ENCODE measurements at regions not wholly inside any gene's neighbourhood (a gene's known extent, or its start where the extent isn't known, plus 50 kb on each side); places are given as distances from the start of the nearest gene placed in this dataset.

DNA sequence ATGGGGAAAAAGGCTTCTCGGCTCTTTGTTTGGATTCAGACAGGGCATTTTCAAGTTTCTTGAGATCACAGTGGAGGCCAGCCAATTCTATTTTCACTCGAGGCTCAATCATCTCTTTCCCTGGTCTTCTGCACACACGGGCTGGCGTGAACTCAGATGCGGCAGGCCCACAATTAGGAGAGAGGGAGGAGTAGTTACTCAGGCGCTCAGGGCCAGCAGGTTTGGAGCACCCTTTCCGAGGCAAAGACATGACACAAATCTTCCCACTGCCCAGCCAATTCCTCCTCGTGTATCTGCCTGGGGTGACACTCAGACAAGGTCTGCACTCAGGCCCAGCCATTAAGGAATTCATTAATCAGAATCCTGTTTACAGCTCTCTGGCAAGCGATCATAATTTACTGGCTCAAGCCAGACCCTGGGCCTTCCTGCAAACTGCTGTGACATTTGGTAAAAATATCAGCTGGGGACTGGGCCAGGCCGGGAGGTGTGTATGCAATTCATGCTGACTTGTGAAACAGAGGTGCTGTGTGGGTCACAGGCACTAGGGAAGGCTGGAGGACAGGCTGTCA lies 68.1 kb upstream of the TLE3 start:
- Histone ChIP-seq H3K4me3 (no peak overlapping the region), H3K36me3 (no peaks in the 10 kb centered on the region), H3K4me1 (peaks cover 12% of the 10 kb centered on the region), H3K9me3 (no peaks in the 10 kb centered on the region), H3K27me3 (no peaks in the 10 kb centered on the region), H3K27ac (no peak overlapping the region)
- no peak for DNase-seq (ENCODE audit: extremely low spot score in 2 of 2)
- TF ChIP-seq POLR2AphosphoS5 (IDR thresholded peaks at IDR 0.05; ENCODE audit: insufficient read depth in 1 of 2, low read depth in 1 of 2) (no peak), POLR2A (IDR thresholded peaks at IDR 0.05) (no peak)
- TF ChIP-seq, protein P1, sequence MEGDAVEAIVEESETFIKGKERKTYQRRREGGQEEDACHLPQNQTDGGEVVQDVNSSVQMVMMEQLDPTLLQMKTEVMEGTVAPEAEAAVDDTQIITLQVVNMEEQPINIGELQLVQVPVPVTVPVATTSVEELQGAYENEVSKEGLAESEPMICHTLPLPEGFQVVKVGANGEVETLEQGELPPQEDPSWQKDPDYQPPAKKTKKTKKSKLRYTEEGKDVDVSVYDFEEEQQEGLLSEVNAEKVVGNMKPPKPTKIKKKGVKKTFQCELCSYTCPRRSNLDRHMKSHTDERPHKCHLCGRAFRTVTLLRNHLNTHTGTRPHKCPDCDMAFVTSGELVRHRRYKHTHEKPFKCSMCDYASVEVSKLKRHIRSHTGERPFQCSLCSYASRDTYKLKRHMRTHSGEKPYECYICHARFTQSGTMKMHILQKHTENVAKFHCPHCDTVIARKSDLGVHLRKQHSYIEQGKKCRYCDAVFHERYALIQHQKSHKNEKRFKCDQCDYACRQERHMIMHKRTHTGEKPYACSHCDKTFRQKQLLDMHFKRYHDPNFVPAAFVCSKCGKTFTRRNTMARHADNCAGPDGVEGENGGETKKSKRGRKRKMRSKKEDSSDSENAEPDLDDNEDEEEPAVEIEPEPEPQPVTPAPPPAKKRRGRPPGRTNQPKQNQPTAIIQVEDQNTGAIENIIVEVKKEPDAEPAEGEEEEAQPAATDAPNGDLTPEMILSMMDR (IDR thresholded peaks at IDR 0.05), result no peak
- intact Hi-C loops (cut with DNase I), result no loop called here

DNA sequence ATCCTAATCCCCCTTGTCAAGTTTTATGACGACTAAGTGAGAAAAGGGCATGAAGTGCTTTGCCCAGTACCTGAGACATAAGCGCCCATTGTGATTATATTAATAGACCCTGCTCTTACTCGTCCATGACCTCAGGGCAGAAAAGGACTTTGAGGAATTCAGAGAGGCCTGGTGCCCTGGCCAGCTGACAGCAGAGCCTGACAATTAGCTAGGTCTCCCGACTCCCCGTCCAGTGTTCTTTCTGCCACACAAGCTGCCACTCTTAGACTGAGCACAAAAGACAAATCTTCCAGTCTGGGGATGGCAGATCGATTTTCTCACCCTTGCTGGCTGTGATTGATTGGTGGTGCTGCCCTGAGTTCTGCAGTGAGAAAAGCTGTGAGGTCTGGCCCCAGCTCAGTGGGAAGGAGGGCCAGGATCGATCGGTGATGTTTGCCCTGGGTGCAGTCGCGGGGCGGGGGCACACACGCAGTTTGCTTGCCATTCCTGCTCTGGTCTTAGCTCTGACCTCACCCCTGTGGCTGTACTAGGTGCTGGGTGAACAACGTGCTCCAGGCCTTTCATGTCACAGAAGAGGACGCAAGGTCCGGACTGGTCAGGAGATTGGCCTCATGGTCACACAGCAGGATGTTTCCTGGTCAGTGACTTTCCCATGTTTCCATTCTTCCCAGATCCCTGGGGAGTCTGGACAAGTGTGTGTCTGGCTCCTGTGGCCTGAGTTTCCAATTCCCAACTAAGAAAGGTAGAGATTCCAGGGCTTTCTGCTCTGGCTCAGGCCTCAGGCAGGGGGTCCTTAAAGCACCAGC lies 67.4 kb upstream of the TLE3 start:
- Histone ChIP-seq H3K4me3 (no peak overlapping the region), H3K27ac (no peak overlapping the region), H3K27me3 (no peaks in the 10 kb centered on the region), H3K9me3 (no peaks in the 10 kb centered on the region), H3K4me1 (peaks cover 12% of the 10 kb centered on the region), H3K36me3 (no peaks in the 10 kb centered on the region)
- intact Hi-C loops (cut with DNase I), result no loop called here
- no peak for DNase-seq (ENCODE audit: extremely low spot score in 2 of 2)
- TF ChIP-seq POLR2AphosphoS5 (IDR thresholded peaks at IDR 0.05; ENCODE audit: insufficient read depth in 1 of 2, low read depth in 1 of 2) (no peak), POLR2A (IDR thresholded peaks at IDR 0.05) (no peak)
- TF ChIP-seq, protein P1 (IDR thresholded peaks at IDR 0.05), result no peak

DNA sequence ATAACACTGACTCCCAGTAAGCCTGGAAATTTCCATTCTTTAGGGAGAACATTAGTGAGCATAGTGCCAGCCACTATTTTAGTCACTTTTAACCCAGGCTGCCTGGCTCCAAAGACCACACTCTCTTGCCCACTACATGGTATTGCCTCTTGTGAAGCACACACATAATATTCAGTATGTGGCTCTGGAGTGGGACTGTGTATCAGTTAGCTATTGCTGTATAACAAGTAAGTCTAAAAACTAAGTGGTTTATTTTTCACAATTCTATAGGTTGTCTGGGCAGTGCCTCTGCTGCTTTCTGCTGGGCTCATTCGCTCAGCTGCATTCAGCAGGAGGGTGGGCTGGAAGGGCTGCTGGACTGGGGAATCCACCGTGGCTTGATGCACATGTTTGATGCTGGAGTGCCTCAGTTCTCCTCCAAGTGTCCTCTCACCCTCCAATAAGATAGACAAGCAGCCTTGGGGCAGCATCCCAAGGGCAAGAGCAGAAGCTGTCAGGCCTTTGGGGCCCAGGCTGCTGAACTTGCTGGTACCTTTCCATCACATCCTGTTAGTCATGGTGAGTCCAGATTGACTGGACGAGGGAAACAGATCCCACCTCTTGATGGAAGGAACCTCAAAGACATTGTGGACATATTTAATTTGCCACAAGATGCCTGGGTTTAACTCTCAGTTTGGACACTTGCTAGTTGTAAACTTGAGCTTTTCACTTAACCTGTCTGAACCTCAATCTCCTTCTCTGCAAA lies 66.6 kb upstream of the TLE3 start:
- no peak for DNase-seq (ENCODE audit: extremely low spot score in 2 of 2)
- H3K4me3 ChIP-seq, result no peak overlapping the region
- H3K36me3 ChIP-seq, result no peaks in the 10 kb centered on the region
- peaks cover 12% of the 10 kb centered on the region for H3K4me1 ChIP-seq
- H3K27me3 ChIP-seq, result no peaks in the 10 kb centered on the region
- intact Hi-C loops (cut with DNase I), result no loop called here
- no peaks in the 10 kb centered on the region for H3K9me3 ChIP-seq
- H3K27ac ChIP-seq, result no peak overlapping the region
- no peak for TF ChIP-seq POLR2AphosphoS5 (IDR thresholded peaks at IDR 0.05; ENCODE audit: insufficient read depth in 1 of 2, low read depth in 1 of 2)
- TF ChIP-seq POLR2A (IDR thresholded peaks at IDR 0.05), result no peak
- TF ChIP-seq, protein P1 (IDR thresholded peaks at IDR 0.05), result no peak

DNA sequence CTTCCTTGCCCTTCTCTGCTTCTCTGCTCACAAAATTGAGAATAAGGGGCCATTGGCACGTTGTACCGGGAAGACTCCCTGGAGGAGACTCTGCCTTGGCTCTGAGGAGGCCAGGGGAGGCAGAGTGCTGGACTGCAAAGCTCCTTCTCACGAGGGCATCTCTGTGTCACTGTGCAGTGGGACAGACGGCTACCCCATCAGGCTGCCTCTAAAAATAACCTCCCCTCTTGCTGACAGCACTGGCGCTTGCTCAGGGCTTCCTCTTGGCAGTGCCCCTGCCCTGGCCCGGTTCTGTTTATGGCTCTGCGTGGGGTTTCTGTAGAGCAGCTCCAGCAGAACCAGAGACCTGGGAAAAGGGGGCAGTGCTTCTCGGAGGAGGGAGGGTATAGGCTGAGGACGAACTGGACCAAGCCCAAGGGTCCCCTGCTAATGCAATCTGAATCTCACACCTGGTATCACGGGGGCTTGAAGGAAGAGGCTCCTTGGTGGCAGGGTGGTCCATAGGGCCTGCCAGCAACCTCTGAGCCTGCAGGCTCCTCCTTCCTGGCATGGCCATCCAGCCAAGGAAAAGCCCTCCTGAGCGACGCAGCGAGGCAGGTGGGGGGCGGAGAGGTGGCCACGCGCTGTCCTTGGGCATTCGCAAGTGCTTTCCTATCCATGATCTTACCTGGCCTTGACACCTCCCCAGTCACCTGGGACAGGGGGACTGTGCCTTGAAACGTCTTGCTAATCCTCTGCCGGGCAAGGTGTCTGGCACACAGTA lies 63.3 kb upstream of the TLE3 start:
- H3K4me1 ChIP-seq, result peaks cover 20% of the 10 kb centered on the region
- DNase-seq (ENCODE audit: extremely low spot score in 2 of 2), result no peak
- no peak for TF ChIP-seq POLR2AphosphoS5 (IDR thresholded peaks at IDR 0.05; ENCODE audit: insufficient read depth in 1 of 2, low read depth in 1 of 2)
- no peak for TF ChIP-seq POLR2A (IDR thresholded peaks at IDR 0.05)
- TF ChIP-seq, protein P1 (IDR thresholded peaks at IDR 0.05), result no peak
- no peak overlapping the region for H3K4me3 ChIP-seq
- intact Hi-C loops (cut with DNase I), result no loop called here
- H3K9me3 ChIP-seq, result no peaks in the 10 kb centered on the region
- H3K36me3 ChIP-seq, result no peaks in the 10 kb centered on the region
- H3K27ac ChIP-seq, result no peak overlapping the region
- no peaks in the 10 kb centered on the region for H3K27me3 ChIP-seq
